ENCODE measurements at regions not wholly inside any gene's neighbourhood (a gene's known extent, or its start where the extent isn't known, plus 50 kb on each side); places are given as distances from the start of the nearest gene placed in this dataset.

DNA sequence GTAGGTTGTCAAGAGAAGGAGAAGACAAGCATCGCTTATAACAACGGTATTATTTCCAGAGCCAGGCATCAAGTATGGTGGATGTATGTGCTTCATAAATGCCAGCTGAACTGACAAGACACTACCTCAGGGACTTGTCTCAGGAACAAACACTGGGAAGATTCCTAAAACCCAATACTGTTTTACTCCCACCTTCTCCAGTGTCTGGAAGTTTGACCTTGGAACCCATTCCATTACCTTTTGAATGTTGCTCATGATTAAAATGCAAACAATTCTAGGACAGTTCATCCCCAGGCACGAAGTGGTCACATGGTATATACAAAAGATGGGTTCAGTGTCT is 300.1 kb downstream of the ADGB start:
- TF ChIP-seq, protein P1, sequence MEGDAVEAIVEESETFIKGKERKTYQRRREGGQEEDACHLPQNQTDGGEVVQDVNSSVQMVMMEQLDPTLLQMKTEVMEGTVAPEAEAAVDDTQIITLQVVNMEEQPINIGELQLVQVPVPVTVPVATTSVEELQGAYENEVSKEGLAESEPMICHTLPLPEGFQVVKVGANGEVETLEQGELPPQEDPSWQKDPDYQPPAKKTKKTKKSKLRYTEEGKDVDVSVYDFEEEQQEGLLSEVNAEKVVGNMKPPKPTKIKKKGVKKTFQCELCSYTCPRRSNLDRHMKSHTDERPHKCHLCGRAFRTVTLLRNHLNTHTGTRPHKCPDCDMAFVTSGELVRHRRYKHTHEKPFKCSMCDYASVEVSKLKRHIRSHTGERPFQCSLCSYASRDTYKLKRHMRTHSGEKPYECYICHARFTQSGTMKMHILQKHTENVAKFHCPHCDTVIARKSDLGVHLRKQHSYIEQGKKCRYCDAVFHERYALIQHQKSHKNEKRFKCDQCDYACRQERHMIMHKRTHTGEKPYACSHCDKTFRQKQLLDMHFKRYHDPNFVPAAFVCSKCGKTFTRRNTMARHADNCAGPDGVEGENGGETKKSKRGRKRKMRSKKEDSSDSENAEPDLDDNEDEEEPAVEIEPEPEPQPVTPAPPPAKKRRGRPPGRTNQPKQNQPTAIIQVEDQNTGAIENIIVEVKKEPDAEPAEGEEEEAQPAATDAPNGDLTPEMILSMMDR (IDR thresholded peaks at IDR 0.05; ENCODE audit: low read depth, low read length) = no peak
- no peak overlapping the region for H3K4me3 ChIP-seq (ENCODE audit: low read depth, low read length)

DNA sequence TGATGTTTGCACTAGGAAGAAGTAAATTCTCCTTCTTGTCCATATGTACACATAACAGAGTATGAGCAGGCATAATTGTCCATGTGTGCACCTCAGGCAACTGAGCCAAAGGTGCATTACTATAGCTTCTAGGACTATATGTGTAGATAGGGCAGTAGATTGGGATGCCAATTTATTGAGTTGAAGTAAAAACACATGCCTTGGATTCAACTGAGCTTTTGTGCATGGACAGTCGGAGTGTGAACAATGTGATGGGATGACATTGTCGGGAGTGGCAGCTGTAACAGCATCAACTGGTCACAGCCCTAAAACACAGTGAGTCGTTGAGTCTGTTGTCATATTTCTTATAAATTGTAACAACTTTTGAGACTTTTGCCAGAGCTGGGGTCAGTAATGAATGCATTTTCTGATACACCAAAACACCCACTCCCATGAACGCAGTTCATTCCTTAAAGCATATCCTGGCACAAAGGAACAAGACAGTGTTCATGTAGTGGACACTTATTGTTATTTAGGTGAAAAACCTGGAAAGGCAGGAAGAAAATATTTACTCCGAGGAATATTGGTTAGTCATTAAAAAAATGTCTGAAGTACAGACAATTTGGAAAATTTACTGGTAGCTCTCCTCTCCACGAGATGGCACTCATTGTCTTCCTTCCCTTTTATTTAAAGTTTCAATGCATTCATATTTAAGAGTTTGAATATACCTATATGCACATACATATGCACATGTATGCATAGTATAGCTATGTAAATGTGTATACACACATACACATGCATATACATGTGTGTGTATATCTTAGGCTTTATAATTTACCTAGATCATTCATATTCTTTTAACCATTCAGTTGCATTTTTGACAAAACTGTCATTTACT is 302.0 kb upstream of the STXBP5 start:
- TF ChIP-seq, protein P1 (IDR thresholded peaks at IDR 0.05; ENCODE audit: low read depth, low read length) = no peak; the same call in 1 of the 2 replicates
- H3K4me3 ChIP-seq (ENCODE audit: low read depth, low read length) = no peak overlapping the region

DNA sequence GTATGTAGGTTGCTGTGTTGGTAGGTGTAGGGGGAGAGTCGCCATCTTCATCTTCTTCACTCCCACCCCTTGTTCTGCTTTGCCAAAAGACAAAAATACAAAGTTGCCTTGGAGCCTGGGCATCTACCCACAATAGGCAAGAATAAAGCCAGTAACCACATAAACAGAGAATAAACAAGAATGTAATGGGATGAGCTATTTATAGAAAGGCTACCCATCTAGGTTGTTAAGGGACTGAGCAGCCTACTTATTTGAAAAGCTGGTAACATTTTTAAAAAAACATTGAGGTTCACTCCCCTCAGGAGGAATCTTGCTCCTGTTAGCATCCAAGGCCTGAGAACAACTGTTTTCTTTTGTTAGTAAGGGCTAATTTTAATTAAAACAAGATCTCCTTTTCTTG is 301.4 kb upstream of the STXBP5 start:
- TF ChIP-seq, protein P1 (IDR thresholded peaks at IDR 0.05; ENCODE audit: low read depth, low read length) = no peak
- no peak overlapping the region for H3K4me3 ChIP-seq (ENCODE audit: low read depth, low read length)

DNA sequence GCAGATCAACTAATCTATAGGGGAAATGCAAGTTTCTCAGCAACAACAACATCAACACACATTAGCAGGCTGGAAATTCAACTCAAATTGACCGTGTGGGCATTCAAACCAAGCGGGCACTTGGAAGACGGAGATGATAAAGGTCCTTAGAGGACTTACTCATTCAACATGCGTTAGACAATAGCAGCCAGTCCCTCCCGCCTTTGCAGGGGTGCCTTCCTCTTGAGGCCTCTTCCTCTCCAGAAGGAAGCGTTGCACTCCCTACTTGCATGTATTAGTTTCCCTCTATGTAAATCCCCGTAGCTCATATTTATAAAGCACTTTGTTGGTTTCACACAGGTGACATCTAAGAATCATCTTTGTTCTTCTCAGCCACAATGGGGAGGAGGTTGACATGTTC is 300.8 kb upstream of the STXBP5 start:
- no peak overlapping the region for H3K4me3 ChIP-seq (ENCODE audit: low read depth, low read length)
- TF ChIP-seq, protein P1 (IDR thresholded peaks at IDR 0.05; ENCODE audit: low read depth, low read length) = no peak

DNA sequence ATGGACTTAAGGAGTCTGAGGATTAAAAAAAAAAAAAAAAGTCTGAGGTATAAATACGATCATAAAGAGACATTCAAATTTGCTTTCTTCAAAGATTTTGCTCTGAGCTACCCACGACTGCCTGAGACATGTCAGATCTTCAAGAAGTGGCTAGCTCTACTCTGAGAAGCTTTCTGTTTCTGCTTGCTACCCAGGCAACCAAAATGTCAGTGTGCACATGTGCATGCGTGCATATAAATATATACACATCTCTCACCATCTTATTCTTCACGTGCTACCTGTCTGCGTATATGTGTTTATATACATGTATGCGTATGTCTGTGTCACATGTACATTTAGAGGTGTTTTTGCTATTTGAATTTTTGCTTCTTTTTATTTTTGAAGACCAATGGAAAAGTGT is 299.6 kb upstream of the STXBP5 start:
- no peak overlapping the region for H3K4me3 ChIP-seq (ENCODE audit: low read depth, low read length)
- TF ChIP-seq, protein P1 (IDR thresholded peaks at IDR 0.05; ENCODE audit: low read depth, low read length) = no peak

DNA sequence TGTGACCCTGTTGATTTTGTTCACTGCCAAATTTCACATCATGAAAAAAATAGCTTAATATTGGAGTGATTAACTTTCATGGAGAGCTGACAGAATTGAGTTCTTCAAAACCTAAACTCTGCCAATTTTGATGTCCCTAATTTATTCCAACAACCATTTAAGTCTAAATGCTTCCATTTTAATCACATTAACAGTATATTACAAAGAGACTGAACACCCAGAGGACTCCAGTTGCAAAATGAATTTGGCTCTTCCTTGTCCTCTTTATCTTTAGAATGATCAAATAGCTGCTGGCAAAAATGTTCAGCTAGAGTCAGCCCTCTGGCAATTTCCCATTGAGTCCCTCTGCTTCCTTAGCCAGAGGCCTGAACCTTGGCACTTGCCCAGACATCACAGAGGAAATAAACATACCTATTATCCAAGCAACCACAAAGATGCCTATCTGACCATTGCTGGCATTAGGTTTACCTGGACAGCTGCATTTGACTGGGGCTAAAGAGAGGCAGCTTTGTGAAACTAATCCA is 299.0 kb upstream of the STXBP5 start:
- TF ChIP-seq, protein P1 (IDR thresholded peaks at IDR 0.05; ENCODE audit: low read depth, low read length) = no peak
- H3K4me3 ChIP-seq (ENCODE audit: low read depth, low read length) = no peak overlapping the region

DNA sequence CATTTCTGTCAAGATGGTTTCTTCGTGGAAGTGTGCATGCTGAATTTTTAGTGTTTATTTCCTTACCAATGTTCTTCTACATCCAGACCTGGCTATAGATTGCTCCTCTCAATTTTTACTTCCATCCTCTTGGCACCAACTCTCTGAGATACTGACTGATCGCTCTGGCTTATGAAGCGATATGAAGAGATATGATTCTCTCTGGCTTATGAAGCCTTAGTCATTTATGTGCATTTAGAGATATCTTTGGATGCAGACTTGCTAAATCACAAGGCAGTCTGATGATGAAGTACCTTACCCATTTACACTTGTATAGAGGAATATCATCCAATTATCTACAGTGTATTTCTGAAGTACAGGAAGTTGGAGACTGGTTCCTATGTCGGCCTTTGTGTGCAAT is 295.4 kb upstream of the STXBP5 start:
- TF ChIP-seq, protein P1 (IDR thresholded peaks at IDR 0.05; ENCODE audit: low read depth, low read length) = no peak
- no peak overlapping the region for H3K4me3 ChIP-seq (ENCODE audit: low read depth, low read length)

Data from WI38 (cell line).